Neural progenitor cell (in vitro differentiated cells): ENCODE measurements at regions not wholly inside any gene's neighbourhood (a gene's known extent, or its start where the extent isn't known, plus 50 kb on each side); places are given as distances from the start of the nearest gene placed in this dataset.

Source experiments
- CTCF ChIP-seq: fragments of 200-600 bp; sonication (generic); IDR thresholded peaks from 2 replicates; pipeline ENCODE4 v1.5.1; 2017; ENCODE audit warnings: antibody characterized with exemption, mild to moderate bottlenecking
- EZH2 ChIP-seq: fragments of 200-600 bp; sonication (generic); IDR thresholded peaks from 2 replicates; pipeline ENCODE4 v1.6.1; 2017; ENCODE audit warnings: antibody characterized with exemption, mild to moderate bottlenecking, moderate library complexity

GRCh38 chr4:146059151-146059550, 116.4 kb upstream of the LSM6 start:
- TF ChIP-seq CTCF (no peak), EZH2 (no peak)
